ENCODE measurements at regions not wholly inside any gene's neighbourhood (a gene's known extent, or its start where the extent isn't known, plus 50 kb on each side); places are given as distances from the start of the nearest gene placed in this dataset.

- no peak for TF ChIP-seq CTCF (IDR thresholded peaks at IDR 0.05)
- H3K27ac Mint-ChIP-seq: no peak overlapping the region
- peaks cover 5% of the 10 kb centered on the region; the same call in 1 of the 2 replicates for H3K9me3 Mint-ChIP-seq
- H3K27me3 Mint-ChIP-seq (ENCODE audit: insufficient read depth): no peaks in the 10 kb centered on the region; the same call in none of the 2 replicates
- no peak for DNase-seq
- no peaks in the 10 kb centered on the region for H3K36me3 Mint-ChIP-seq (ENCODE audit: low read depth)
- no peaks in the 10 kb centered on the region for H3K4me1 Mint-ChIP-seq (ENCODE audit: low read depth)
- H3K4me3 Mint-ChIP-seq: no peak overlapping the region
These were observed 67.2 kb upstream of the PHACTR1 start for GRCh38 chr6:12649325-12649724.

- no peak for TF ChIP-seq CTCF (IDR thresholded peaks at IDR 0.05)
- no peak overlapping the region for H3K27ac Mint-ChIP-seq
- no peaks in the 10 kb centered on the region for H3K36me3 Mint-ChIP-seq (ENCODE audit: low read depth)
- H3K9me3 Mint-ChIP-seq: peaks cover 5% of the 10 kb centered on the region; the same call in 1 of the 2 replicates
- no peaks in the 10 kb centered on the region; the same call in none of the 2 replicates for H3K27me3 Mint-ChIP-seq (ENCODE audit: insufficient read depth)
- H3K4me3 Mint-ChIP-seq: no peak overlapping the region
- H3K4me1 Mint-ChIP-seq (ENCODE audit: low read depth): no peaks in the 10 kb centered on the region
- DNase-seq: no peak
These were observed 63.1 kb upstream of the PHACTR1 start for GRCh38 chr6:12653486-12653885.

DNA sequence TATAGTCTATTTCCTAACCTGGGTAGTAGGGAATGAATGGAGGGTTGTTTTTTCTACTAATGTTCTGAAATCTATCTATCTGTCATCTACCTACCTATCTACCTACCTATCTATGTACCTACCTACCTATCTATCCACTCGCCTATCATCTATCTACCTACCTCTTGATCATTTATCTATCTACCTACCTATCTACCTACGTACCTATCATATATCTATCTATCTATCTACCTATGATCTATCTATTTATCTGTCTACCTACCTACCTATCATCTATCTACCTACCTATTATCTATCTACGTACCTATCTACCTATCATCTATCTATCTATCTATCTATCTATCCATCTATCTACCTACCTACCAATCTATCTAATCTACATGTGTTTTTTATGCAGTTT is 62.5 kb upstream of the PHACTR1 start:
- H3K9me3 Mint-ChIP-seq: peaks cover 5% of the 10 kb centered on the region; the same call in 1 of the 2 replicates
- no peak overlapping the region for H3K4me3 Mint-ChIP-seq
- no peaks in the 10 kb centered on the region for H3K36me3 Mint-ChIP-seq (ENCODE audit: low read depth)
- TF ChIP-seq CTCF (IDR thresholded peaks at IDR 0.05): no peak
- no peaks in the 10 kb centered on the region; the same call in none of the 2 replicates for H3K27me3 Mint-ChIP-seq (ENCODE audit: insufficient read depth)
- DNase-seq: no peak
- H3K4me1 Mint-ChIP-seq (ENCODE audit: low read depth): no peaks in the 10 kb centered on the region
- H3K27ac Mint-ChIP-seq: no peak overlapping the region

GRCh38 chr6:12654514-12654913 is 62.1 kb upstream of the PHACTR1 start:
- no peaks in the 10 kb centered on the region; the same call in none of the 2 replicates for H3K27me3 Mint-ChIP-seq (ENCODE audit: insufficient read depth)
- TF ChIP-seq CTCF (IDR thresholded peaks at IDR 0.05): no peak
- H3K27ac Mint-ChIP-seq: no peak overlapping the region

GRCh38 chr6:12656906-12657305 is 59.7 kb upstream of the PHACTR1 start:
- Mint-ChIP-seq H3K4me3 (no peak overlapping the region), H3K27me3 (ENCODE audit: insufficient read depth) (peaks cover 4% of the 10 kb centered on the region), H3K4me1 (ENCODE audit: low read depth) (no peaks in the 10 kb centered on the region), H3K36me3 (ENCODE audit: low read depth) (no peaks in the 10 kb centered on the region), H3K27ac (no peak overlapping the region), H3K9me3 (no peaks in the 10 kb centered on the region)
- no peak for TF ChIP-seq CTCF (IDR thresholded peaks at IDR 0.05)
- DNase-seq: no peak

More at GRCh38 chr6:12654514-12654913, 62.1 kb upstream of the PHACTR1 start:
- Mint-ChIP-seq H3K36me3 (ENCODE audit: low read depth) (no peaks in the 10 kb centered on the region), H3K9me3 (peaks cover 2% of the 10 kb centered on the region; the same call in 1 of the 2 replicates), H3K4me3 (no peak overlapping the region), H3K4me1 (ENCODE audit: low read depth) (no peaks in the 10 kb centered on the region)
- no peak for DNase-seq

GRCh38 chr6:12657884-12658283 is 58.7 kb upstream of the PHACTR1 start:
- Mint-ChIP-seq H3K9me3 (no peaks in the 10 kb centered on the region), H3K4me3 (no peak overlapping the region), H3K36me3 (ENCODE audit: low read depth) (no peaks in the 10 kb centered on the region), H3K4me1 (ENCODE audit: low read depth) (no peaks in the 10 kb centered on the region), H3K27ac (no peak overlapping the region), H3K27me3 (ENCODE audit: insufficient read depth) (peaks cover 4% of the 10 kb centered on the region)
- no peak for DNase-seq
- TF ChIP-seq CTCF (IDR thresholded peaks at IDR 0.05): no peak

All from HFFc6 (cell line).